ENCODE measurements at regions not wholly inside any gene's neighbourhood (a gene's known extent, or its start where the extent isn't known, plus 50 kb on each side); places are given as distances from the start of the nearest gene placed in this dataset.
"Not testable (repeated sequence)": the region's sequence is repeated elsewhere in the genome, so short reads cannot be mapped to it uniquely, and the experiment has no call there.

- no peak for TF ChIP-seq CTCF (IDR thresholded peaks at IDR 0.05; ENCODE audit: insufficient read depth, low read length, severe bottlenecking)
Observed at GRCh38 chr12:34605955-34606748, 583.9 kb downstream of the ALG10 start.

GRCh38 chr12:34606749-34607519, 584.6 kb downstream of the ALG10 start:
- DNase-seq (ENCODE audit: low read depth) (no peak), FAIRE-seq (no peak)
- Histone ChIP-seq H3K4me3 (ENCODE audit: low read depth, low read length) (no peak overlapping the region), H3K36me3 (ENCODE audit: control insufficient read depth, insufficient read depth, low read length) (no peaks in the 10 kb centered on the region), H3K27me3 (ENCODE audit: control insufficient read depth, insufficient read depth, low read length) (no peaks in the 10 kb centered on the region)
- TF ChIP-seq CTCF (IDR thresholded peaks at IDR 0.05; ENCODE audit: insufficient read depth, low read length, severe bottlenecking), result no peak

More at GRCh38 chr12:34605955-34606748, 583.9 kb downstream of the ALG10 start:
- Histone ChIP-seq H3K36me3 (ENCODE audit: control insufficient read depth, insufficient read depth, low read length) (no peaks in the 10 kb centered on the region), H3K4me3 (ENCODE audit: low read depth, low read length) (no peak overlapping the region), H3K27me3 (ENCODE audit: control insufficient read depth, insufficient read depth, low read length) (no peaks in the 10 kb centered on the region)
- no peak for FAIRE-seq
- no peak for DNase-seq (ENCODE audit: low read depth)

DNA sequence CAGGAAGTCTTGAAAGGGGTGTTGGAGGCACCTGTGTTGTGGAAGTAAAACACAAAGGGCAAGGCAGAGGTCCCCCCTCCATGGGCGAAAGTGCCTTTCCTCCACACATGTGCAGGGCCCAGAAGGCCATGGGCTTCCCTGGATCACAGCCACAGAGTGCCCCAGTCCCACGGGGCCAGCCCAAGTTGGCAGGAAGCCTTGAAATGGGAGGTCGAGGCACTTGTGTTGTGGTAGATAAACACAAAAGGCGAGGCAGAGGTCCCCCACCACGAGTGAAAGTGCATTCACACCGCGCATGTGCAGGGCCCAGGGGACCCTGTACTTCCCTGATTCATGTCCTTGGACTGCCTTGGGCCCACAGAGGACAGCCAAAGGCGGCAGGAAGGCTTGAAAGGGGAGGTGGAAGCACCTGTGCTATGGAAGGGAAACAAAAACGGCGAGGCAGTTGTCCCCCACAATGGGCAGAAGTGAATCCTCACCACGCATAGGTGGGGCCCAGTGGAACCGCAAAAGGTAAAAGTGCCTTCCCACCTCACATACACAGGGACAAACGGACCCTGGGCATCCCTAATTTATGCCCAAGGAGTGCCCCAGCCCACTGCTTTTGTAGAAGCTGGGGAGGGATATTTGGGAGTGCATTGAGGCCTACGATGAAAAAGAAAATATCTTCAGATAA, 585.4 kb downstream of the ALG10 start:
- DNase-seq (ENCODE audit: low read depth) (no peak), FAIRE-seq (no peak)
- Histone ChIP-seq H3K36me3 (ENCODE audit: control insufficient read depth, insufficient read depth, low read length) (no peaks in the 10 kb centered on the region), H3K4me3 (ENCODE audit: low read depth, low read length) (no peak overlapping the region), H3K27me3 (ENCODE audit: control insufficient read depth, insufficient read depth, low read length) (no peaks in the 10 kb centered on the region)
- TF ChIP-seq CTCF (IDR thresholded peaks at IDR 0.05; ENCODE audit: insufficient read depth, low read length, severe bottlenecking), result no peak

GRCh38 chr12:34613988-34614387, 591.7 kb downstream of the ALG10 start:
- not testable (repeated sequence) for H3K27me3 ChIP-seq (ENCODE audit: control insufficient read depth, insufficient read depth, low read length); H3K4me3 ChIP-seq (ENCODE audit: low read depth, low read length); H3K36me3 ChIP-seq (ENCODE audit: control insufficient read depth, insufficient read depth, low read length); DNase-seq (ENCODE audit: low read depth); FAIRE-seq

GRCh38 chr12:34625116-34625515, 602.8 kb downstream of the ALG10 start:
- DNase-seq (ENCODE audit: low read depth) (peak; percentile 4), FAIRE-seq (no peak)
- no peak for TF ChIP-seq CTCF (IDR thresholded peaks at IDR 0.05; ENCODE audit: insufficient read depth, low read length, severe bottlenecking)
- H3K27me3 ChIP-seq (ENCODE audit: control insufficient read depth, insufficient read depth, low read length), result no peaks in the 10 kb centered on the region
- H3K36me3 ChIP-seq (ENCODE audit: control insufficient read depth, insufficient read depth, low read length), result no peaks in the 10 kb centered on the region
- H3K4me3 ChIP-seq (ENCODE audit: low read depth, low read length), result no peak overlapping the region

All from bronchial epithelial cell (primary cell).